ENCODE measurements at regions not wholly inside any gene's neighbourhood (a gene's known extent, or its start where the extent isn't known, plus 50 kb on each side); places are given as distances from the start of the nearest gene placed in this dataset.

DNA sequence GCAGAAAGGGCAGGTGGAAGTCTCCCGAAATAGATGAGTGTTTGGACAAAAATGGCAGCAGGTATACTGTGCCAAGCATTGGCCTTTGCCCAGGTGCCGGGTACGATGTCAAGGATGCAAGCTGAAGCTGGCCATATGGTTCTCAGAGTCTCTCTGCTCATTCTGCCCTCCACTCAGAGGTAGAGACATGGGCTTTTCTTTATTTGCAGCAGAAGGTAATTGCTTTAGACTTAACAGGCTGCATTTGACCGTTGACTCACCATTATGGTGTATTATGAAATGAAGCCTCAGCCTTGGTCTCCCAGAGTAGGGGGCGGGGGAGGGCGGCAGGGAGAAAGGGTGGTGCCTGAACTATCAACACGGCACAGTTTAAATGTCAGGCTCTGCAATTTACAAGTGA is 969.1 kb upstream of the EEF2KMT start:
- TF ChIP-seq CTCF (IDR thresholded peaks at IDR 0.05; ENCODE audit: low read depth, low read length, poor library complexity, severe bottlenecking) (no peak), EZH2phosphoT487 (IDR thresholded peaks at IDR 0.05; ENCODE audit: borderline replicate concordance, low read length) (no peak)
